Neural cell (in vitro differentiated cells): ENCODE measurements at regions not wholly inside any gene's neighbourhood (a gene's known extent, or its start where the extent isn't known, plus 50 kb on each side); places are given as distances from the start of the nearest gene placed in this dataset.

Experiments
- H2AFZ ChIP-seq: fragments of 200-600, 300-800 bp; sonication (generic), shearing (Covaris generic); 2 replicates; pipeline ENCODE4 v1.6.0; 2014; ENCODE audit warnings: low read depth, mild to moderate bottlenecking, antibody characterized with exemption, low read length, moderate library complexity
- H3F3A ChIP-seq: fragments of 200-600 bp; shearing (Covaris generic); 2 replicates; pipeline ENCODE4 v1.6.1; 2016; ENCODE audit warnings: mild to moderate bottlenecking, moderate library complexity, mixed read lengths, antibody characterized with exemption, low read length; ENCODE audit not compliant: insufficient read depth, poor library complexity, severe bottlenecking
- H3K27ac ChIP-seq: fragments of 200-600, 300-800 bp; sonication (generic), shearing (Covaris generic); 2 replicates; pipeline ENCODE4 v1.5.1; 2014; ENCODE audit warnings: mild to moderate bottlenecking, low read length, moderate library complexity
- H3K27me3 ChIP-seq: fragments of 300-800, 200-600 bp; sonication (generic), shearing (Covaris generic); 2 replicates; pipeline ENCODE4 v1.6.0; 2014; ENCODE audit warnings: mild to moderate bottlenecking, low read depth, low read length, moderate library complexity; ENCODE audit not compliant: insufficient read depth
- H3K36me3 ChIP-seq: fragments of 300-800, 200-600 bp; sonication (generic), shearing (Covaris generic); 2 replicates; pipeline ENCODE4 v1.5.1; 2014; ENCODE audit warnings: mild to moderate bottlenecking, antibody characterized with exemption, low read length, moderate library complexity; ENCODE audit not compliant: insufficient read depth
- H3K4me2 ChIP-seq: fragments of 300-800, 200-600 bp; sonication (generic), shearing (Covaris generic); 2 replicates; pipeline ENCODE4 v1.6.0; 2014; ENCODE audit warnings: mild to moderate bottlenecking, low read length
- H3K4me3 ChIP-seq: fragments of 300-800, 200-600 bp; sonication (generic), shearing (Covaris generic); 2 replicates; pipeline ENCODE4 v1.5.1; 2014; ENCODE audit warnings: mild to moderate bottlenecking, low read length, moderate library complexity
- H3K79me2 ChIP-seq: fragments of 200-600 bp; shearing (Covaris generic); replicated peaks from 2 replicates; pipeline ENCODE4 v1.6.0; 2014; ENCODE audit warnings: mild to moderate bottlenecking, low read length, moderate library complexity; ENCODE audit not compliant: insufficient read depth
- H3K9ac ChIP-seq: fragments of 300-800, 200-600 bp; sonication (generic), shearing (Covaris generic); 2 replicates; pipeline ENCODE4 v1.6.1; 2016; ENCODE audit warnings: mild to moderate bottlenecking, low read length, mixed read lengths
- H3K9me2 ChIP-seq: fragments of 200-600 bp; shearing (Covaris generic); 2 replicates; pipeline ENCODE4 v1.6.1; 2016; ENCODE audit warnings: mild to moderate bottlenecking, low read length, mixed read lengths; ENCODE audit not compliant: insufficient read depth
- H3K9me3 ChIP-seq: fragments of 200-600, 300-800 bp; sonication (generic), shearing (Covaris generic); 2 replicates; pipeline ENCODE4 v1.6.1; 2016; ENCODE audit warnings: mild to moderate bottlenecking, mixed run types, low read length, moderate library complexity, mixed read lengths
- H4K20me1 ChIP-seq: fragments of 200-600 bp; shearing (Covaris generic); 2 replicates; pipeline ENCODE4 v1.6.1; 2016; ENCODE audit warnings: mild to moderate bottlenecking, mixed run types; ENCODE audit not compliant: insufficient read depth
- EP300 ChIP-seq: fragments of 450-650 bp; conservative IDR thresholded peaks from 2 replicates; pipeline ENCODE4 v1.6.1; 2014; ENCODE audit warnings: antibody characterized with exemption, mild to moderate bottlenecking, moderate library complexity; ENCODE audit not compliant: poor library complexity, severe bottlenecking
- EZH2 ChIP-seq: fragments of 200-600, 300-800 bp; shearing (Covaris generic), sonication (generic); IDR thresholded peaks from 2 replicates; pipeline ENCODE4 v1.6.1; 2014; ENCODE audit warnings: antibody characterized with exemption, low read length, borderline replicate concordance, mild to moderate bottlenecking; ENCODE audit not compliant: insufficient read depth, poor library complexity, severe bottlenecking
- MXI1 ChIP-seq: fragments of 450-650 bp; conservative IDR thresholded peaks from 2 replicates; pipeline ENCODE4 v1.6.1; 2014; ENCODE audit warnings: antibody characterized with exemption, mild to moderate bottlenecking; ENCODE audit not compliant: poor library complexity, severe bottlenecking
- POLR2AphosphoS5 ChIP-seq: IDR thresholded peaks from 2 replicates; pipeline ENCODE4 v1.6.1; 2012
- RAD21 ChIP-seq: fragments of 450-650 bp; conservative IDR thresholded peaks from 2 replicates; pipeline ENCODE4 v1.6.1; 2014; ENCODE audit warnings: antibody characterized with exemption, mild to moderate bottlenecking, moderate library complexity
- SMC3 ChIP-seq: fragments of 450-650 bp; conservative IDR thresholded peaks from 2 replicates; pipeline ENCODE4 v1.6.1; 2014; ENCODE audit warnings: antibody characterized with exemption, mild to moderate bottlenecking, moderate library complexity; ENCODE audit not compliant: poor library complexity
- TAF1 ChIP-seq: IDR thresholded peaks from 2 replicates; pipeline ENCODE4 v1.6.1; 2012; ENCODE audit warnings: low read depth
- TF ChIP-seq, protein P1 (sequence below): fragments of 450-650 bp; IDR thresholded peaks from 2 replicates; pipeline ENCODE4 v1.5.1; 2014; ENCODE audit warnings: antibody characterized with exemption, mild to moderate bottlenecking, moderate library complexity; ENCODE audit not compliant: poor library complexity, severe bottlenecking
- TF ChIP-seq, protein P2 (sequence below): IDR thresholded peaks from 2 replicates; pipeline ENCODE4 v1.6.1; 2012; ENCODE audit warnings: borderline replicate concordance

DNA sequence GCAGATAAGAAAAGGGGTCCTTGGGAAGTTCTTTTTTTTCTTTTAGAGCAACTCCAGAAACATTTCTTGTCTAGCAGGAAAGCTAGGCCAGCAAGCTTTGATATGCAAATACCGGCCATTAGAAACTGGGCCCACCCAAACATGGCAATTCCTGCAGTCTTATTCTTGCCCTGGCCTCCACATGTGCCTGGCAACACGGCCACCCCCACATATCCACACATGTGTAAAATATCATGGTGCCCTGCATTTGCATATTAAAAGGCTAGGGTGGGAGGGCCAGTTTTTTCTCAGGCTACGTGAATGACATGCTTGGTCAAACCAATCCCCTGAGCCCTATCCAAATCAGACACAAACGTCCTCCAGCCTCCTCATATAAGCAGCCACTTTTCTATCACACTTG lies 171.7 kb upstream of the ZCCHC13 start:
- Histone ChIP-seq H3F3A (no peaks in the 10 kb centered on the region), H4K20me1 (no peaks in the 10 kb centered on the region)

DNA sequence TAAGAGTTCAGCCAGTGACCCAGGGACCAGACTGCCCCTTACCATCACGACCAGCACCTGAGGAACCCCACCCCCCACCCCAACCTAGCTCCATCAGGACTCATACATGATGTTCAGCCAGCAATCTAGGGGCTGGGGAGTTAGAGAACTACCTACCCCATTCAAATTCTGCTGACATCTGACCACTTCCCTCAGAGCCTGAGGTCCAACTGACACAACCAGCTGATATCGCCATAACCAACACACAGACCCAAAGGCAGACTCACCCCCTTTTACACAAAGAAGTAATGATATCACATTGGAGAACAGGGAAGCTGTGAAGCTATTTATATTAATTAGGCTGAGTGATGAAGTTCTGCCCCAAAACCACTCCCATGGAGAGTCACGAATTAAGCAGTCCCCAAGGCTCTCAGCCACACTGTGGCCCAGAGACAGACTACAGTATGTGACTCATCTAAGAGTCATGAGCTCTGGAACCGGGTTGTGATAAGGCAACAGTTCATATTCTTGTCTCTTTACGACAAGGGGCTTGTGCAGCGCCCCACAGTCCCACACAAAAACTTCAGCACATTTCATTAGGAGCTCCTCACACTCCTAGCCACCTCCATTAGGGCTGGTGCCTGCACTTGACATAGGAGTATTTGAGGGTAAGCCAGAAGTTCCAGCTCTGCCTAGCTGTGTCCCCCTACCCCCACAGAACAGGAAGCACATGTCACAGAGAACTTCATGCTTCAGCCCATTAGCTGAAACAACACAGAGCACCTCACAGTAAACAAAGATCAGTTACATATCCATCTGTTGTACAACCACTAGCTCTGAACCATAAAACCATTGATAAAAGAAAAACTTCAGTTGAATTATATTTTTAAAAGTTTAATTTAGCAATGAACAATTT lies 184.7 kb upstream of the ZCCHC13 start:
- Histone ChIP-seq H3K9me3 (no peaks in the 10 kb centered on the region), H3K36me3 (no peaks in the 10 kb centered on the region), H3K4me3 (no peak overlapping the region), H2AFZ (no peak overlapping the region), H4K20me1 (no peaks in the 10 kb centered on the region), H3K9me2 (no peaks in the 10 kb centered on the region), H3K27ac (no peak overlapping the region), H3K9ac (no peak overlapping the region), H3K79me2 (no peaks in the 10 kb centered on the region), H3F3A (no peaks in the 10 kb centered on the region), H3K27me3 (no peaks in the 10 kb centered on the region), H3K4me2 (no peak overlapping the region)
- TF ChIP-seq EZH2: no peak
- TF ChIP-seq RAD21: no peak
- TF ChIP-seq POLR2AphosphoS5: no peak
- TF ChIP-seq MXI1: no peak
- no peak for TF ChIP-seq EP300
- no peak for TF ChIP-seq SMC3
- TF ChIP-seq, protein P1, sequence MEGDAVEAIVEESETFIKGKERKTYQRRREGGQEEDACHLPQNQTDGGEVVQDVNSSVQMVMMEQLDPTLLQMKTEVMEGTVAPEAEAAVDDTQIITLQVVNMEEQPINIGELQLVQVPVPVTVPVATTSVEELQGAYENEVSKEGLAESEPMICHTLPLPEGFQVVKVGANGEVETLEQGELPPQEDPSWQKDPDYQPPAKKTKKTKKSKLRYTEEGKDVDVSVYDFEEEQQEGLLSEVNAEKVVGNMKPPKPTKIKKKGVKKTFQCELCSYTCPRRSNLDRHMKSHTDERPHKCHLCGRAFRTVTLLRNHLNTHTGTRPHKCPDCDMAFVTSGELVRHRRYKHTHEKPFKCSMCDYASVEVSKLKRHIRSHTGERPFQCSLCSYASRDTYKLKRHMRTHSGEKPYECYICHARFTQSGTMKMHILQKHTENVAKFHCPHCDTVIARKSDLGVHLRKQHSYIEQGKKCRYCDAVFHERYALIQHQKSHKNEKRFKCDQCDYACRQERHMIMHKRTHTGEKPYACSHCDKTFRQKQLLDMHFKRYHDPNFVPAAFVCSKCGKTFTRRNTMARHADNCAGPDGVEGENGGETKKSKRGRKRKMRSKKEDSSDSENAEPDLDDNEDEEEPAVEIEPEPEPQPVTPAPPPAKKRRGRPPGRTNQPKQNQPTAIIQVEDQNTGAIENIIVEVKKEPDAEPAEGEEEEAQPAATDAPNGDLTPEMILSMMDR: no peak
- TF ChIP-seq, protein P2, sequence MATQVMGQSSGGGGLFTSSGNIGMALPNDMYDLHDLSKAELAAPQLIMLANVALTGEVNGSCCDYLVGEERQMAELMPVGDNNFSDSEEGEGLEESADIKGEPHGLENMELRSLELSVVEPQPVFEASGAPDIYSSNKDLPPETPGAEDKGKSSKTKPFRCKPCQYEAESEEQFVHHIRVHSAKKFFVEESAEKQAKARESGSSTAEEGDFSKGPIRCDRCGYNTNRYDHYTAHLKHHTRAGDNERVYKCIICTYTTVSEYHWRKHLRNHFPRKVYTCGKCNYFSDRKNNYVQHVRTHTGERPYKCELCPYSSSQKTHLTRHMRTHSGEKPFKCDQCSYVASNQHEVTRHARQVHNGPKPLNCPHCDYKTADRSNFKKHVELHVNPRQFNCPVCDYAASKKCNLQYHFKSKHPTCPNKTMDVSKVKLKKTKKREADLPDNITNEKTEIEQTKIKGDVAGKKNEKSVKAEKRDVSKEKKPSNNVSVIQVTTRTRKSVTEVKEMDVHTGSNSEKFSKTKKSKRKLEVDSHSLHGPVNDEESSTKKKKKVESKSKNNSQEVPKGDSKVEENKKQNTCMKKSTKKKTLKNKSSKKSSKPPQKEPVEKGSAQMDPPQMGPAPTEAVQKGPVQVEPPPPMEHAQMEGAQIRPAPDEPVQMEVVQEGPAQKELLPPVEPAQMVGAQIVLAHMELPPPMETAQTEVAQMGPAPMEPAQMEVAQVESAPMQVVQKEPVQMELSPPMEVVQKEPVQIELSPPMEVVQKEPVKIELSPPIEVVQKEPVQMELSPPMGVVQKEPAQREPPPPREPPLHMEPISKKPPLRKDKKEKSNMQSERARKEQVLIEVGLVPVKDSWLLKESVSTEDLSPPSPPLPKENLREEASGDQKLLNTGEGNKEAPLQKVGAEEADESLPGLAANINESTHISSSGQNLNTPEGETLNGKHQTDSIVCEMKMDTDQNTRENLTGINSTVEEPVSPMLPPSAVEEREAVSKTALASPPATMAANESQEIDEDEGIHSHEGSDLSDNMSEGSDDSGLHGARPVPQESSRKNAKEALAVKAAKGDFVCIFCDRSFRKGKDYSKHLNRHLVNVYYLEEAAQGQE: no peak
- TF ChIP-seq TAF1: no peak

More for the DNA sequence above, 171.7 kb upstream of the ZCCHC13 start:
- Histone ChIP-seq H3K27me3 (no peaks in the 10 kb centered on the region), H3K27ac (no peak overlapping the region), H3K9me2 (no peaks in the 10 kb centered on the region), H3K4me2 (no peak overlapping the region), H3K9me3 (no peaks in the 10 kb centered on the region), H2AFZ (no peak overlapping the region), H3K4me3 (no peak overlapping the region), H3K9ac (no peak overlapping the region), H3K79me2 (no peaks in the 10 kb centered on the region), H3K36me3 (no peaks in the 10 kb centered on the region)
- no peak for TF ChIP-seq SMC3
- no peak for TF ChIP-seq RAD21
- TF ChIP-seq POLR2AphosphoS5: no peak
- no peak for TF ChIP-seq TAF1
- no peak for TF ChIP-seq EP300
- no peak for TF ChIP-seq EZH2
- TF ChIP-seq MXI1: no peak
- TF ChIP-seq, protein P1: no peak
- TF ChIP-seq, protein P2: no peak
